ENCODE measurements at regions not wholly inside any gene's neighbourhood (a gene's known extent, or its start where the extent isn't known, plus 50 kb on each side); places are given as distances from the start of the nearest gene placed in this dataset.

- no peak for TF ChIP-seq CTCF (conservative IDR thresholded peaks at IDR 0.05)
- TF ChIP-seq ZFX (IDR thresholded peaks at IDR 0.05), result no peak
Measured at GRCh38 chr15:35966781-35967180, 420.8 kb upstream of the DPH6 start.

Data from C4-2B (cell line).